HG02571 (cell line): ENCODE measurements at regions not wholly inside any gene's neighbourhood (a gene's known extent, or its start where the extent isn't known, plus 50 kb on each side); places are given as distances from the start of the nearest gene placed in this dataset.
A peak's percentile ranks its signal among the peaks of the same experiment; 100 is the strongest.

Experiments
- ATAC-seq: cut with Tn5 transposase; IDR thresholded peaks from one replicate; pipeline ENCODE4 v1.9.1; 2021; ENCODE audit warnings: mild to moderate bottlenecking, moderate library complexity; ENCODE audit not compliant: unreplicated experiment

DNA sequence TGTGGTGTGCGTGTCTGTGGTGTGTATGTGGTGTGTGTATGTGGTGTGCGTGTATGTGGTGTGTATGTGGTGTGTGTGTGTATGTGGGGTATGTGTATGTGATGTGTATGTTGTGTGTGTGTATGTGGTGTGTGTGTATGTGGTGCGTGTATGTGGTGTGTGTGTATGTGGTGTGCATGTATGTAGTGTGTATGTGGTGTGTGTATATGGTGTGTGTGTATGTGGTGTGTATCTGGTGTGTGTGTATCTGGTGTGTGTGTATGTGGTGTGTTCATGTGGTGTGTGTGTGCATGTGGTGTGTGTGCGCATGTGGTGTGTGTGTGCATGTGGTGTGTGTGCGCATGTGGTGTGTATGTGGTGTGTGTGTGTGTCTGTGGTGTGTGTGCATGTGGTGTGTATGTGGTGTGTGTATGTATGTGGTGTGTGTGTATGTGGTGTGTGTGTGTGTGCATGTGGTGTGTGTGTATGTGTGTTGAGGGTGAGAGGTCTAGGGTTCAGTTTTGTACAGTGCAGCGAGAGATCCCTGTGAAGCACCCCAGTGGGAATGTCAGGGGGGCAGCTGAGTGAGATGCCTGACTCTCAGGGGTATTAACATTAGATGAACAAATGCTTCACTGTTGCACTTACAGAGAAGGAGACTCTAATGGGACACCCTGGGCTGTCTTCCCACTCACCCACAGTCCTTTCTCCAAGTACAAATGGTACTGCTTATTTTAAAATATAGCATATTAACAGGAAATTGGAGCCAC lies 61.3 kb upstream of the MEDAG start:
- no peak for ATAC-seq

DNA sequence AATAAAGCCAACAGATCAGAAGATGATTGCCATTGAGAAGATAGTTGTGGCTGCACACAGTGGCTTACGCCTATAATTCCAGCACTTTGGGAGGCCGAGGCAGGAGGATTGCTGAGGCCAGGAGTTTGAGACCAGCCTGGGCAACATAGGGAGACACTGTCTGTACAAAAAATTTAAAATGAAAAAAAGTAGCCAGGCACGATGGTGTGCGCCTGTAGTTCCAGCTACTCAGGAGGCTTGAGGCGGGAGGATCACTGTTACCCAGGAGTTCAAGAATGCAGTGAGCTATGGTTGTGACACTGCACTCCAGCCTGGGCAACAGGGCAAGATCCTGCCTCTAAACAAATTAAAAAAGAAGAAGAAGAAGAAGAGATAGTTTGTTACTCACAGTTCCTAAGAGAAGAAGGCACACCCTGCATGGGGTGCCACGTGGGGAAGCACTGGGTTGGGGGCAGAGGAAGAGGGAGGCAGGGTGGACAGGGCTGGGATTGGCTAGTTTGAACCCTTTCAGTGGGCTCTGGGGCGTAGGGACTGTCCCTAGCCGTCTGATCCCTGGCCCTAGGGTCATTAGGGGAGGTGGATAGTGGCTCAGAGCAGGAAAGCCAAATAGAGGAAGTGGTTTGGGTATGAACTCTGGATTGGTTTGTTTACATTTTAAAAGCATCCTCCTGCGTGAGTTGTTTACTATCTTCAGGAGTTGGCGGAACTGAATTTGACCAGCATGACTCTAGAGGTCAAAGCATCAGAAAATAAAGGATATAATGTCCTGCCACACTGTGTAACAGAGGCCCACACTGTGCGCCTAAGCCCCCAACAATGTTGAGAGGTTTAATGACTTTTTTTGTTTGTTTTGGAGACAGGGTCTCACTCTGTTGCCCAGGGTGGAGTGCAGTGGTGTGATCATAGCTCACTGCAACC lies 60.5 kb upstream of the MEDAG start:
- ATAC-seq, result no peak

DNA sequence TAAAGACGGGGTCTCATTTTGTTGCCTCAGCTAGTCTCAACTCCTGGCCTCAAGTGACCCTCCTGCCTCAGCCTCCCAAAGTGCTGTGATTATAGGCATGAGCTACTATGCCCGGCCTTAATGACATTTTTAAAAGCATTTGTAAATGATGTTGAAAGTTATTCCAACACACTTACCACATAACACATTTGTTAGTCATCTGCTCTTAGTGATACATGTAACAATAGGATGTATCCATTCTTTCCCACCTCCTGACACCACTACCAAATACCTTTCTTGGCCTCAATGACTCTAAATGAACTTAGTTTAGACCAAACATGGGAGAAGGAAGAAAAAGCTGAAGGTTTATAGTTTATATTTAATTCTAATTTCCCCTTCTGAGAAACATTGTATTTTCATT lies 59.8 kb upstream of the MEDAG start:
- ATAC-seq, result no peak

DNA sequence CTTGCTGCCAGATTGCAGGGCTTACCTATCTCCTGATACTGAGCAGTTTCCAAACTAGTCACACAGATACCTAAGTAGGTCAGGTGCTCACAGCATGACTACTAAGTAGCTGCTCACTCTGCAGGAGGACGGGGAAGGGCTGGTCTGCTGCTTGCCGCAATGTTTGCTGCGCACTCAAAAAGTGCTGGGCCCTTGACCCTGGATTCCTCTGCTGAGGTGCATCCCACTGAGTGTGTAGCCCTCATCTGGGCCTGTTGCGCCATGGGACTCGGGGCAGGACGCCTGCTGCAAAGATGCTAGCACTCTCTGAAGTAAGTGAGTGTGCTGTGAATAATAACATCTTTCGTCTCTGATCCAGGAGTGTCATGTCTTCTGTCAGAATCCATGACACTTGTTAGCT lies 59.2 kb upstream of the MEDAG start:
- ATAC-seq, result no peak

DNA sequence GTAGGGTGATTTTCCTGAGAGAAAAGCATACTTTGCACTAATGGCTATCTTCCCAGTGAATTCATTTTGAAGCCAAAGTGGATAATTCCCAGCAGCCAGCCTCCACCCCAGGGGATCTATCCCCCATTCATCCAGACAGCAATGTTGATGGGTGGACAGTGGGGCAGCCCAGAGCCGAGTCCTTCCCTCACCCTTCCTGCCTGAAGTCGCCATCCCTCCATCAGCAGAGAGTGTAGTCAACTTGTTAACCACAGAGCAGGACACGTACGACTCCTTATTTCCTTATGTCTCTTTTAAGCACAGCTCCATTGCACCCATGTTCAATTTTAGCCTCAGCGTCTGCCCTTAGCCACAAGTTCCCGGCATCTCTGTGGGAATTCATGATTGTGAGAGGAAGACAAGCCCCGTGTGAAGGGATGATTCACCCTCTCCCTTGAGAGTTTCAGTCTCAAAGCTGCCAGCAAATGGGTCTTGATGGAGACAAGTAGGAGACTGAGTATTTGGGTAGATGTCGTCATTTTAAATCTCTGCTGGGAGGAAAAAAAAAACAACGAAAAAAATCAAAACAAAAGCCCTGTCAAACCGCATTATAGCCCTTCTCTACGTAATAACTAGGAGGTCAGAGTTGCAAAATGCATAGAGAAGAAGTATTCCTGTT lies 58.3 kb upstream of the MEDAG start:
- no peak for ATAC-seq

DNA sequence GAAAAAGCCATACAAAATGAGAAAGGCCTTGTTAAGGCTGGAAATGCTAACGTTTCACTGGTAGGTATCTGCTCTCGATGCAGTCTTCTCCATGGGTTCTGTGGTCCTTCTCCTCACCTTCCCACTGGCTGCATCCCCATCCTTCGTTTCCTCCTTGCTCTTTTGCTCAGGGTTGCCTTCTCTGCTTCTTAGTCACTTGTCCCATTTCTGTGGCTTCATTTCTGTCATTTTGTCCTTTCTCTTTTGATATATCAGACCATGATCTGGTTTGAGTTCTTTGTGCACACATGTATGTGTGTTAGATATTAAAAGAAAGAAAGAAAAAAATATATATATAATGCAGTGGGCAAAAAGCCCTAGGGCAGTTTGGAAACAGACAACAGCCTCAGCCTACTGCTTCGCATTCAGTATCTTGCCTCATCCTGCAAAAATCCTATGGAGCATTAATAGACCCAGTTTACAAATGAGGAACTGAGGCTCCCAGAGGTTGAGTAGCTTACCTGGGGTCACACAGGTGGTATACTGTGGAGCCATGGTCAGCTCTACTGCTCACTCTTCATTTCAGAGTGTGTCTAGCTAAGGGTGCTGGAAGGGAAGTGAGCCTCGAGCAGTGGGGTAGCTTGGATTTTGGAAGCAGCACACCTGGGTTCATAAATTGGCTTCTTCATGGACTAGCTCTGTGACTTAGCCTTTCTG lies 57.6 kb upstream of the MEDAG start:
- no peak for ATAC-seq

DNA sequence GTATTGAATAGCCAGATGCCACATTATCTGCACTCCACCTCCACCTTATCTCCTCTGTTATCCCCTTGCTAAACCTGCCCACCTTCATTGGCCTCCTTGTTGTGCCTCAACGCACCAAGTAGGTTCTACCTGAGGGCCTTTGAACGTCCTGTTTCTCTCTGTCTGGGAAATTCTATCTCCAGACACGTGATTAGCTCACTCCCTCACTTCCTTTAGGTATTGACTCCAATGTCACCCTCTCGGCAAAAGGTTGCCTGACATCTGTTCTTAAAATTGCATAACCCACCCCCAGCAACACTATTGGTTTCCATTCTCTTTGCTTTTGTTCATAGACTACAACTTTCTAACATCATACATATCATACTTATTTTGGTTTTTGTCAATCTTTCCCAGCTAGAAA lies 56.5 kb upstream of the MEDAG start:
- no peak for ATAC-seq

DNA sequence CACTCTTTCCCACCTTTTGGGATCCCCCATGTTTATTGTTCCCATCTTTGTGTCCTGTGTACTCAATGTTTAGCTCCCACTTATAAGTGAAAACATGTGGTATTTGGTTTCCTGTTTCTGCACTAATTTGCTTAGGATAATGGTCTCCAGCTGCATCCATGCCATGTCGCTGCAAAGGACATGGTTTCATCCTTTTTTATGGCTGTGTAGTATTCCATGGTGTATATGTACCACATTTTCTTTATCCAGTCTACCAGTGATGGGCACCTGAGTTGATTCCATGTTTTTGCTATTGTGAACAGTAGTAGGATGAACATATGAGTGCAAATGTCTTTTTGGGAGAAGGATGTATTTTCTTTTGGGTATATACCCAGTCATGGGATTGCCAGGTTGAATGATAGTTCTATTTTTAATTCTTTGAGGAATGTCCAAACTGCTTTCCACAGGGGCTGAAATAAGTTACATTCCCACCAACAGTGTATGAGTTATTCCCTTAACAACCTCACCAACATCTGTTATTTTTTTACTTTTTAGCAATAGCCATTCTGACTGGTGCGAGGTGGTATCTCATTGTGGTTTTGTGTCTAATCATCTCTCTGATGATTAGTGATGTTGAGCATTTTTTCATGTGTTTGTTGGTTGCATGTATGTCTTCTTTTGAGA lies 55.7 kb upstream of the MEDAG start:
- no peak for ATAC-seq

DNA sequence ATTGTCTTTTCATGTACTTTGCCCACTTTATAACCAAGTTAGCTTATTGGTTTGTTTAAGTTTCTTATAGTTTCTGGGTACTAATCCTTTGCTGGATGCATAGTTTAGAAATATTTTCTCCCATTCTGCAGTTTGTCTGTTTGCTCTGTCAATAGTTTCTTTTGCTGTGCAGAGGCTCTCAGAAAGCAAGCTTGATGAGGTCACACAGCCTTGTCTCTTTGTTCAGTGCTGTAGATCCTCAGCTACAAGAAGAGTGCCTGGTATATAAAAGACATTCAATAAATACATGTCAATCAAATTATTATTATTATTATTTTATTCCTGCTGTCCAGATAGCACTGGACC lies 55.2 kb upstream of the MEDAG start:
- no peak for ATAC-seq

DNA sequence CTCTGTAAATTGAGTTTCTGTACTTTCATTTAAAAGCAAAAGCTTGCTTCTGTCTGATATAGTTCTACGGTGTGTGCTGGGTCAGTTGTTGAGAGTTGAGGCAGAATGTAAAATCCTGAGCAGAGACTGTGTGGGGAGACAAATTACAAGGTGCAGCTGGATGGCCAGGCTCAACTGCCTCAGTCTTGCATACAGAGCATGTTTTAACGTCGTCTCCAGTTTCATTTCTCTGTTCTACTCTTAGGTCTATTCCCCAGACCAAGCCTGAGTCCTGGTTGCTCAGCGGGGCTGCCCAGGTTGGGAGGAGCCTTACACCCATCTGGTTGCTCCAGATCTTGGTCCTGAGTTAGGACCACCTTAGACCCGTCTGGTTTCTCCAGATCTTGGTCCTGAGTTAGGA lies 54.4 kb upstream of the MEDAG start:
- ATAC-seq, result peak; percentile 77

DNA sequence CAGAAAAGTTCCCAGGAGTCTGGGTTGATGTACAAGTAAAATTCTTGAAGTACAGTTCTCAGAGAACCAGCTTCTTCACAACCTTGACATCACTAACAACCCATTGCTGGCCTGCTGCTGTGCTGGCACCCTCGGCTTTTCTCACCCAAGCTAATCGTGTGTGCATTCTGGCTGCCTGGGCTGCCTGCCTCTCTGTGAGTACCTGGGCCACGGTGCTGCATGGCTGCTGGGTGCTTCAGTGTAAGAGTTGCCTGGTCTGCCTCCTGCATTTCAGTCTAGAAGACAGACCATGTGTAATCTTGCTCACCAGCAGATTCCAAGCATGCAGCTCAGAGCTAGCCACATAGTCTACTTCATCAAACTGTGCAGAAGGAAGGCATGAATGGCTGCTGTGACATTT lies 50.5 kb upstream of the MEDAG start:
- ATAC-seq, result no peak

DNA sequence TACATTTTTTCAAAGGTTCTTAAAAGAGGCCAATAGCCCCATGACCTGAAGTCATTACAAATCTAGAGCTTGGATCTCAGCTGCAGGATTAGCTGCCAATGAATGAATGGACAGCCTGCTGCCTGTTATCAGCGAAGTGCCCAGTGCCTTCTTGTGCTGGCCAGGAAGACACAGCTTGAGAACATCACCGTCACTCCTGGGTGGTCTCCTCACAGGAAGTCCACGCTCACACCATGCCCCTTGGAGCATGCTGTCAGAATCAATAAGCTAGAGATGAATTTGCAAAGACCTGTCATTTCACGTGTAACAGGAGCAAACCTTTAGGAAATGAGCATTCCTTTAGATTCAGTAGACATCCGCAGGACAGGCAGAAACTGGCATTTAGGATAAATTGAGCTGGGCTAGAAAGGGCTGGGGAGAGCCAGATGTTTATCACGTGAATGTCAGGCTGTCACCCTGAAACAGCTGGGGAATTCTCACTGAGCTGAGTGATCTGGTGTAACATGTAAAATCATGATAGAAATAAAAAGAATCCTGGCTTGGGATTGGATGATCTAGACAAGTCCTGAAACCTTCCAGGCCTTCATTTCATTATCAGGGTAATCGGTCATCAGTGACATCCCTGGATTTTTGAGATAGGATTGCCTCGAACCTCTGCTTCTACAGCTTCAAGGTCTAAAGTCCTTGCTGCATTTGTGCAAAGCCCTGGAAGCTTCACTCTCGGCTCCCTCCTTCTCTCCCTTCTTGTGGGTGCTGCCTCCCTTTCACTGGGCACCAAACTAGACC lies 49.9 kb upstream of the MEDAG start:
- ATAC-seq, result no peak
